GM19240 (cell line): ENCODE measurements at regions not wholly inside any gene's neighbourhood (a gene's known extent, or its start where the extent isn't known, plus 50 kb on each side); places are given as distances from the start of the nearest gene placed in this dataset.
A peak's percentile ranks its signal among the peaks of the same experiment; 100 is the strongest.

ENCODE experiments used
- DNase-seq: peaks from one replicate; pipeline ENCODE4 v3.0.0; 2011; ENCODE audit warnings: low spot score; ENCODE audit not compliant: insufficient read length

DNA sequence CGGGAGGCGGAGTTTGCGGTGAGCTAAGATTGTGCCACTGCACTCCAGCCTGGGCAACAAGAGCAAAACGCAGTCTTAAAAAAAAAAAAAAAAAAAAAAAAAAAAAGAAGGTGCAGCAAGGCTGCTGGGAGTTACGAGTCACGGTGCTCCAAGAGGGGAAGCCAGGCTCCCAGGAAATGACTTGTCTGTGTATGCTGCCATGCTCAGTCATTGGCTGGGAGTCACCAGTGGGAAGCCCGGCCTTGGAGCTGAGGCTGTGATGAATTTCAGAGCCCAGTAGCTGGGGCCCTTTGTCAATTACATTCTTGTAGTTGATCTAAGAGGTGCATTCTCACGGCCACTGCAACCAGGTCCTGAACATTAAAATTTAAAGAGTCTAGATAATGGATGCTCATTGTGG, 1105.1 kb upstream of the TENM3 start:
- DNase-seq, result no peak

DNA sequence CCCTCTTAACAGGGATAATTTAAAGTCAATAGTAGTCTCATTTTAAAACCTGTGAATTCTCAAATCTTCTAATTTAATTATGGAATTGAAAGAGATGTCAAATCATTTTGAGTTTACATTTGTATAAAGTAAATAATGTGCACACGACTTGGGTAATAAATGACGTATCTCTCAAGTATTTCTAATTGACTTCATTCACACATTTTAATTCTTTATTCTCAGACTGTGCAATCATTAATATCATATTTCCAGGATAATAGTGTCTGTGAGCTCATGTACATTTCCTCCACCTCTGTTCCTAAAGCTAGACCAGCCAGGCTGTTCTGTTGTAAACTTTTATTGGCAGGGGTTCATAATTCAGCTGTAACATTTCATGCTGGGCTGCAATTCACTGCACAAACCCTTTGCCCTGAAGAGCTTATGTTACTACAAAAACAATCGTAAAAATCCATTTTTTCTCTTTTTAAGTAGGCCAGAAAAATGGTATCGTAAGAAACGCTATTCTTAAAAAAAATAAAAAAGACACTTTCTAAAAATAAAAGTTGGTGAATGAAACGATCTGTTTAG, 1103.1 kb upstream of the TENM3 start:
- no peak for DNase-seq

GRCh38 chr4:181143250-181143854, 1099.8 kb upstream of the TENM3 start:
- DNase-seq, result peak; percentile 25

DNA sequence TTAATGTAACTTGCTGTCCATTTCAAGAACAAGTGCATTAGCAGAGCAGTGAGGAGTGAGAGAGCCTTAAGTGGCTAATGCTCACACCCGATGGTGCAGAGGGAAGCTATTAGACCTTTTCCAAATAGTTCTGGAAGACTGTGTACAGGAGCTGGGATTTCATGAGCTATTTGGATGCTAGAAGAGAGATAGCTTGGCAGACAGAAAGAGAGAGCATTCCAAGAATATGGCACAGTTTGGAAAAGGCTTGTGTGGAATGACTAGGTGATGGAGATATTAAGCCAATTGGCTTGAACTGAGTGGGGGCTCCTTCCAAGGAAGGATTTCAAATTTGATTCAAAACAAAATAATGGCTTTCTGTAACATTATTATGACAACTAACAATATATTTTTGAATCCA, 1097.2 kb upstream of the TENM3 start:
- no peak for DNase-seq

DNA sequence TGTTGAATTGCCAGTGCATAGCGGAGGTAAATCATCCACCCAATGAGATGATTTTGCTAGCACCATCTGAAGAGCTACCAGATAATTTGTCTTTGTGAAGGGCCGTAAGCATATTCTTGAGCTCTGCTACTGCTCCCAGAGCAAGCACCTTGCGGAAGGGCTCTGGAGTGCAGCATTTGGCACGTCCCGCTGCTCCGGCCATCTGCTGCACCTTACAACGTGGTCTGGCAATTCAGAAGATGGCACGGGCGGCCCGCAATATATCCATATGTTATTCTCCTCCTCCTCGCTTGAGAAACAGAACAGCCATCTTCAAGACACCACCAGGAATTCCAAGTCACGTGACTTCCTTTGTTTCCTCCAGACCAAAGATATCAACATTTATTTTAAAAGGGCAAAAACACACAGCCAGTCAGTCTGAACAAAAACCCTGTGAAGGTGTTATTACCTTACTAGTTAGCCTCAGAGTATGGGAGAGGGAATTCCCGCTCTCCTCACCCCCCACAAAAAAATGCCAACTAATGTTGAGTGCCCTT, 1095.7 kb upstream of the TENM3 start:
- no peak for DNase-seq

- DNase-seq, result no peak
These were observed 1094.7 kb upstream of the TENM3 start for GRCh38 chr4:181148470-181148869.

DNA sequence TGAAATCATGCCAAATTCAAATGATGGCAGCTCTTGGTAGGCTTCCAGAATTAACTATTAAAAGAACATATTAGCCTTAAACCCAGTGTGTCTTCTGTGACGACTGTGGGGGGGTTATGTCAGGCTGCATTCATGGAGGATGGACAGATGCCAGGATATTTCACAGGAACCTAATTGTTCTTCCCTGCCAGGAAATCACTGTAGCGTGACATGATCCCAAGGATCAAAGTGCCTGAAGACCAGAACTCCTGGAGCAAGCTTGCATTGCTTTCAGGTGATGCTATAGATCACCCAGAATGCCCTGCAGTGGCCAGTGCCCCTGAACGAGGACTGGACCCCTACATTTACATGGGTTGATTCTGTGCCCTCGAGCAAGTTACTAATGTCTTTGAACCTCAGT, 1093.0 kb upstream of the TENM3 start:
- no peak for DNase-seq

- DNase-seq, result no peak
These were observed 1091.3 kb upstream of the TENM3 start for GRCh38 chr4:181151856-181152255.

DNA sequence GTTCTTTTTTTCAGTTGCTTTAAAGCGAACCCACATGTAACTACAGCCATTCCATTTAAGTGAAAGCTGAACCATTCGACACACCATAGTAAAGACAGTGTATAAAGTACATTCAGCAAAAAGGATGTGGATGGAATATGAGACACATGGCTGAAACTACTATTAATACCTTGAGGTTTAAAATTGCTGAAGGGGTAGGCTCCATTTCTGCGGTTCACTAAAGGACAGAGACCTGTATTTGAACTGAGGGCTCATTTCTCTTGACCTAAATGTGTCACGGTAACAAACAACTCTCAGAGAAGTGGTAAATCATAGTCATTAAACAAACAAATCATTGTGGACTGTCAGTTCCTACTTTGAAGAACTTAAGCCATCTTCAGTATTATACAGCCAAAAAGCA, 1085.6 kb upstream of the TENM3 start:
- DNase-seq, result no peak

DNA sequence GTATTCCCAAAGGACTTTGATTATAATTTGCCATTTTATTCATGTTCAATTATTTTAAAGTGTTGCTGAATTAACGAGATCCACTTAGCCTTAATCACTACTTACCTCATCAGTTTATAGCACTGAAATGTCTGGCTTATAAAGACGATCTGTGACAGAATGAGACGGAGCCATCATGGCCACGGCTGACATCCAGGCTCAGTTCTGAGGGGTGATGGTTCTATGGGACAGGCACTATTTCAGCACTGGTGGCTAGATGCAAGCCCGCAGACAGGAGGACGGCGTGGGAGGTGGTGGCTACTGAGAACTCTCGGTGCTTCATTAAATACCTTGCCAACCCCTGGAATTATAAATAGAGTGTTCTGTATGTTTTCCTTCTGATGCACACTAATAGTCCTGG, 1084.2 kb upstream of the TENM3 start:
- DNase-seq, result no peak

DNA sequence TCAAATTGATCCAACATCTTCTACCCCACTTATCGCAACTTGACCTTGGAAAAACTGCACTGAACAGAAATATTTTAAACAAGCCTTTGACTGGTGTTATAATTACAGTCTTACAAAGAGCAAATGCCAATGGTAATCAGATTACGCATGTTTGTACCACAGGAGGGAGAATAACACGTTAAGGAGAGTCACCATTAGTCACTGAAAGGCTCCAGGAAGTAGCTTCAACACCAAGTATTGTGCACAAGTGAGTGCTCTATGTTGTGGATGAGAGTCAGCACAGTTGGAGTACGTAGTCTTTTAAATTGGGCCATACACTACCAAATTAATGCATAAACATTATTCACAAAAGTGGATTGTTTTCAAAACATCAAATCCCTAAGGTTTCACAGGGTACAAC, 1081.5 kb upstream of the TENM3 start:
- no peak for DNase-seq

- no peak for DNase-seq
These were observed 1080.9 kb upstream of the TENM3 start for GRCh38 chr4:181162266-181162665.

DNA sequence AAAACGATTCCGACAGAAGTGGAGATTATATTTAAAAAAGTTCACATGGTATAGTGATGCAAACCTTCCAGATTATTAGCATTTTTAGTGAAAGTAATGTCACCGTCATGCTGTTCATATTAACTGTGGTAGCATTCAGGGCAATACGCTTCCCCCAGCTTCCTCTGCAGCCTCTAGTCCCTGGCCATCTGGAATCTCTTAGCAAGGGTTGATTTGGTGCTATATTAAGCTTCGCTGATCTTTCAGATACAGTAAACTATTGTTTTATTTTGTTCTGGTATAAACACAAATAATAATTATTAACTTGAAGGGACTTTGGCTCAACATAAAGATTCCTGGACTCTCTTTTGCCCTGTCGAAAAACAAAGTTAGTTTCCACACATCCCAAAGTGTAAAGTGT, 1080.5 kb upstream of the TENM3 start:
- DNase-seq, result no peak

- no peak for DNase-seq
These were observed 1076.3 kb upstream of the TENM3 start for GRCh38 chr4:181166742-181167399.

DNA sequence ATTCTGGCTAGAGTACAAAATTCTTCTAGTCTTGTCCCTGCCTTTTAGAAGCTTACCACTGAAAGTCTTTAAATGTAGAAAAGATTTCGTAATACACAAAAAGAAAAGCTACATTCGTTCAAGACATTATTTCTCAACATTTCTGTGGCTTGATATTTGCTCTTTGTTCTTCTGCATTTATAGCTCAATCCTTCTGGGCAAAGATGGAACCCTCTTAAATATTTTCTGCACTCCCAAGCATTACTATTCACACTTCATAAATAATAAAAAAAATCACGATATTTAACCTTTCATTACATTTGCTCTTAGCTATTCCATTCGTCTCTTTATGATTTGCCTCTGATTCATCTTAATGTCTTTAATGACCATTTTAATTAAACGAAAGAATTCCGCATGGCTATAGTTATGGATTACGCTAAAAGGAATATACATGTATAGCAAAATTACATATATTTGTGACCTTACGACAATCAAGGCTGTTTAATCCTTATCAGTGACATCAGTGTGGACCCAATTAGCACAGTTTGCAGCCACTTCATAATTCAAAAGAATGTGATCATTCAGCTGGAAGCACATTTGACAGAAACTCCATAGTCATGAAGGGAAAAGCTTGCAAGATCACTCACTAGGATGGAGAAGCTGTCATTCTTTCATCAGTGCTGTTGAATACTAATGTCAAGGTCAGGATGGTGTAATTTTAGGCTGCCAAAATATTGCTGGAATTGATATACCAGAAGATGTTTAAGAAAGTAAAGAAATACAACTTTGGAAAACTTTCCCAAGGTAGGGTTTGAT, 1075.0 kb upstream of the TENM3 start:
- no peak for DNase-seq

DNA sequence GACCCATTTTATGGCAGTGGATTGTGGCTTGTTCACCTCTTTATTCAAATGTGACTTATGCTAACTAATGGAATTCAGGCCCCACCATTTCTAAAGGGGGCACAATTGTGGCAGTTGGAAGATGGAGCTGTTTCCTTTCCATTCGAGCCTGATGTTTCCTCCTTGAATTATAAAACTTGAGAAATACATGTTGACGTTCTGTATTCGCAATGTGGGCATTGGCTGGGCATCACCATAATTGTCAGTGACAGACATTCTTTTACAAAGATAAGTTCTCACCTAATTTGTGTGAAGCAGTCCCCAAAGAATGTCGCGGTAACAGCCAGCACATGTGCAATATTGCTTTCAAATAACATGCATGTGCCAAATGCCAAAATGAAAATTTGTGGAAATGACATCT, 1070.2 kb upstream of the TENM3 start:
- no peak for DNase-seq

GRCh38 chr4:181176306-181176705, 1066.9 kb upstream of the TENM3 start:
- DNase-seq, result no peak

- no peak for DNase-seq
These were observed 1061.9 kb upstream of the TENM3 start for GRCh38 chr4:181181331-181181730.

DNA sequence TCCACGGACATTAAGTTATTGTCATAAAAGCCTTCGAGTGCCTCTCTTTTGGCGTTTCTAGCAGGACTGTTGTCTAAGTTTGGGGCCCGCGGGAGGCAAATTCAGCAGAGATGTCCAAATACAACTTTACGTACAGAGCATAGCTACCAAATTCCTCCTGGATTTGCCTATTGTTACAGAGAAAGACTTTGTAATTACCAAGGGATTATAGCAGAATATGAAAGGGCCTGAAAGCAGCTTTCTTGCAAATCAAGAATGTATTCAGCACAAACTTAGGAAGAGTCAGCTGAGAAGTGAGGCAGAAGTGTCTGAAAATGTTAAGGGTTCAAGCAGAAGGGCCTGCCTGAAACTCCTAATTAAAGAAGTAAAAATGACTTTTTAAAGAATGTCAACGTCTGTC, 1053.5 kb upstream of the TENM3 start:
- DNase-seq, result no peak

- no peak for DNase-seq
These were observed 1049.9 kb upstream of the TENM3 start for GRCh38 chr4:181193131-181193930.

DNA sequence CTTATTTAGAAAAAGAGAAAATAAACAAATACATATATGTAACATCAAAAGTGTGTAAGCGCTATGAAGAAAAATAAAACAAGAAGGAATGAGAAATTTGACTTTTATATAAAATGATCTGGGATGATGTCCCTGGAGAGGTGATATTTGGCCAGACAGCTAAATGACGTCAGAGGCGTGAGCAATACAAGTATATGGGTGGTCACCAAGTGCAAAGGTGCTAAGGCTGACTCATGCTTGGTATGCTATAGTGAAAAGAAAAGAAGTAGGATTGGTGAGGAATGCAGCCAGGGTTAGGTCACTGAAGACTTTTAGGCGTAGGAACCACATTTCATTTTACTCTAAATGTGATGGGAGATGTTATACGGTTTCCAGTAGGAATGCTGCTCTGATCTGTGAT, 1049.1 kb upstream of the TENM3 start:
- DNase-seq, result no peak
